Smooth muscle cell (in vitro differentiated cells): ENCODE measurements at regions not wholly inside any gene's neighbourhood (a gene's known extent, or its start where the extent isn't known, plus 50 kb on each side); places are given as distances from the start of the nearest gene placed in this dataset.

Experiments used
- DNase-seq: peaks from one replicate; lab custom pipeline; 2025; ENCODE audit not compliant: unreplicated experiment; lab: John Stamatoyannopoulos, UW
- H2AFZ ChIP-seq: fragments of 200-600 bp; sonication (generic); 2 replicates; pipeline ENCODE4 v1.6.0; 2016; ENCODE audit warnings: antibody characterized with exemption, low read depth, mild to moderate bottlenecking
- H3F3A ChIP-seq: fragments of 200-600 bp; sonication (generic); 2 replicates; pipeline ENCODE4 v1.6.0; 2017; ENCODE audit warnings: antibody characterized with exemption, low read depth
- H3K27ac ChIP-seq: fragments of 200-600 bp; sonication (generic); 2 replicates; pipeline ENCODE4 v1.5.1; 2016; ENCODE audit warnings: low read depth, mild to moderate bottlenecking
- H3K27me3 ChIP-seq: fragments of 200-600 bp; sonication (generic); 2 replicates; pipeline ENCODE4 v1.6.1; 2016; ENCODE audit warnings: low read depth, mild to moderate bottlenecking
- H3K36me3 ChIP-seq: fragments of 200-600 bp; sonication (generic); 2 replicates; pipeline ENCODE4 v1.5.1; 2016; ENCODE audit warnings: low read depth
- H3K4me1 ChIP-seq: fragments of 200-600 bp; sonication (generic); 2 replicates; pipeline ENCODE4 v1.5.1; 2016; ENCODE audit warnings: low read depth
- H3K4me2 ChIP-seq: fragments of 200-600 bp; sonication (generic); 2 replicates; pipeline ENCODE4 v1.6.0; 2016; ENCODE audit warnings: mild to moderate bottlenecking
- H3K4me3 ChIP-seq: fragments of 200-600 bp; sonication (generic); 2 replicates; pipeline ENCODE4 v1.5.1; 2016; ENCODE audit warnings: mild to moderate bottlenecking
- H3K79me2 ChIP-seq: fragments of 200-600 bp; sonication (generic); 2 replicates; pipeline ENCODE4 v1.6.0; 2016; ENCODE audit warnings: low read depth, mild to moderate bottlenecking
- H3K9ac ChIP-seq: fragments of 200-600 bp; sonication (generic); 2 replicates; pipeline ENCODE4 v1.6.0; 2016; ENCODE audit warnings: low read depth
- H3K9me3 ChIP-seq: fragments of 200-600 bp; sonication (generic); replicated peaks from 2 replicates; pipeline ENCODE4 v1.5.1; 2016; ENCODE audit warnings: low read depth
- H4K20me1 ChIP-seq: fragments of 200-600 bp; sonication (generic); 2 replicates; pipeline ENCODE4 v1.6.0; 2016; ENCODE audit warnings: low read depth
- WGBS: methylation state at CpG from one replicate; pipeline ENCODE4 v1.1.7; 2016; ENCODE audit warnings: low lambda C conversion rate; 5-methylcytosine and 5-hydroxymethylcytosine counted together
- TF ChIP-seq, protein P1 (sequence below): fragments of 200-600 bp; sonication (generic); IDR thresholded peaks from 2 replicates; pipeline ENCODE4 v1.5.1; 2017; ENCODE audit warnings: borderline replicate concordance, mild to moderate bottlenecking, antibody characterized with exemption; ENCODE audit not compliant: insufficient read depth, poor library complexity, severe bottlenecking

DNA sequence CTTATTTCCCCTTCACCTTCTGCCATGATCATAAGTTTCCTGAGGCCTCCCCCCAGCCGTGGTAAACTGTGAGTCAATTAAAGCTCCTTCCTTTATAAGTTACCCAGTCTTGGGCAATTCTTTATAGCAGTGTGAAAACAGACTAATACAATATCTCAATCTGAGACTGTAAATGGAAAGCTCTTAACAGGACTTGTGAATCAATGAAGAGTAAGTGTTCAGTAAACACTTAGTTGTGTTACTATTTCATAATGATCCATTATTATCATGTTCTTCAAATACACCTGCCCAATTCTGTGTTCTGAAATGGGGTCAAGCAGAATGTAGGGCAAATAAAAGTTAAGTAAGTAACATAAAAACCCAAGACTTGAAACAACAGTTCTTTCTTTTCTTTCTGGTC is 266.2 kb downstream of the TENT5A start:
- Histone ChIP-seq H3K27ac (no peak overlapping the region), H3K27me3 (no peaks in the 10 kb centered on the region), H3F3A (no peaks in the 10 kb centered on the region), H3K4me1 (no peaks in the 10 kb centered on the region), H3K9ac (no peak overlapping the region), H3K4me2 (no peak overlapping the region), H3K36me3 (no peaks in the 10 kb centered on the region), H2AFZ (no peak overlapping the region), H3K9me3 (no peaks in the 10 kb centered on the region), H4K20me1 (no peaks in the 10 kb centered on the region), H3K4me3 (no peak overlapping the region), H3K79me2 (no peaks in the 10 kb centered on the region)
- 68% methylated on average over 1 of the region's 1 CpG for WGBS
- no peak for DNase-seq
- TF ChIP-seq, protein P1, sequence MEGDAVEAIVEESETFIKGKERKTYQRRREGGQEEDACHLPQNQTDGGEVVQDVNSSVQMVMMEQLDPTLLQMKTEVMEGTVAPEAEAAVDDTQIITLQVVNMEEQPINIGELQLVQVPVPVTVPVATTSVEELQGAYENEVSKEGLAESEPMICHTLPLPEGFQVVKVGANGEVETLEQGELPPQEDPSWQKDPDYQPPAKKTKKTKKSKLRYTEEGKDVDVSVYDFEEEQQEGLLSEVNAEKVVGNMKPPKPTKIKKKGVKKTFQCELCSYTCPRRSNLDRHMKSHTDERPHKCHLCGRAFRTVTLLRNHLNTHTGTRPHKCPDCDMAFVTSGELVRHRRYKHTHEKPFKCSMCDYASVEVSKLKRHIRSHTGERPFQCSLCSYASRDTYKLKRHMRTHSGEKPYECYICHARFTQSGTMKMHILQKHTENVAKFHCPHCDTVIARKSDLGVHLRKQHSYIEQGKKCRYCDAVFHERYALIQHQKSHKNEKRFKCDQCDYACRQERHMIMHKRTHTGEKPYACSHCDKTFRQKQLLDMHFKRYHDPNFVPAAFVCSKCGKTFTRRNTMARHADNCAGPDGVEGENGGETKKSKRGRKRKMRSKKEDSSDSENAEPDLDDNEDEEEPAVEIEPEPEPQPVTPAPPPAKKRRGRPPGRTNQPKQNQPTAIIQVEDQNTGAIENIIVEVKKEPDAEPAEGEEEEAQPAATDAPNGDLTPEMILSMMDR, result no peak

DNA sequence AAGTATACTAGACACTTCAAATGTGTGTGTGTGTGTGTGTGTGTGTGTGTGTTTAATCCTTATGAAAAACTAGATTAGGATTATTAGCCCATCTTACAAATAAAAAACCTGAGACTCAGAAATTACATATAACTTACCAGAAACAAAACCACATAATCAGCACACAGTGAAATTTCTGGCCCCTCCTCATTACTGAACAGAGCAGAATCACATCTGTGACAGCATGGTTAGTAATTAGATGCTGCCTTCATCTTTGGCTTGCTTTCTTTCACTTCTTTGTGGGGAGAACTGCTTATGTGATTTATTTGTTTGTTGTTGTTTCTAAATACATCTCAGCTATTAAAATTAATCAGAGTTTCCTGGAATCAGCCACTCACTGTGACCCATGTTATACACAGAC is 267.1 kb downstream of the TENT5A start:
- Histone ChIP-seq H3K9me3 (no peaks in the 10 kb centered on the region), H3K4me2 (no peak overlapping the region), H3K27me3 (no peaks in the 10 kb centered on the region), H3K79me2 (no peaks in the 10 kb centered on the region), H3K4me1 (no peaks in the 10 kb centered on the region), H3K27ac (no peak overlapping the region), H3K36me3 (no peaks in the 10 kb centered on the region), H4K20me1 (no peaks in the 10 kb centered on the region), H3K4me3 (no peak overlapping the region), H3K9ac (no peak overlapping the region), H2AFZ (no peak overlapping the region), H3F3A (no peaks in the 10 kb centered on the region)
- DNase-seq, result no peak
- TF ChIP-seq, protein P1, result no peak

DNA sequence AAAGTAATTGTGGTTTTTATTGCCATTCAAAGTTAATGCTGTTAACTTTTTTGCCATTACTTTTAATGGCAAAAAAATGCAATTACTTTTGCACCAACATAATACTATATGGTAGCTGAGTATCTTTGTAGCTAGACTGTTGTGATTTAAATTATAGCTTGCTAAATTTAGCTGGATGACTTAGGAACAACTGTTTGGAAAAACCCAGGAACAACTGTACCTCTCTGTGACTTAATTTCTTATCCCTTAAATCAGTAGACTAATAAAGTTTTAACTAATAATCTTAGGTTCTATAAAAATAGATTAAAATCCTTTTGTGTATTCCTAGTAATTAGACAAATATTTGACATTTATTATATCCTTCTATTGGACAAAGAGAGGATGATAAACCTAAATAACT is 268.2 kb downstream of the TENT5A start:
- Histone ChIP-seq H3K9ac (no peak overlapping the region), H3K27ac (no peak overlapping the region), H3K4me3 (no peak overlapping the region), H3K9me3 (no peaks in the 10 kb centered on the region), H3K36me3 (no peaks in the 10 kb centered on the region), H2AFZ (no peak overlapping the region), H3K4me1 (no peaks in the 10 kb centered on the region), H3F3A (no peaks in the 10 kb centered on the region), H3K79me2 (no peaks in the 10 kb centered on the region), H4K20me1 (no peaks in the 10 kb centered on the region), H3K27me3 (no peaks in the 10 kb centered on the region), H3K4me2 (no peak overlapping the region)
- DNase-seq, result no peak
- TF ChIP-seq, protein P1, result no peak

DNA sequence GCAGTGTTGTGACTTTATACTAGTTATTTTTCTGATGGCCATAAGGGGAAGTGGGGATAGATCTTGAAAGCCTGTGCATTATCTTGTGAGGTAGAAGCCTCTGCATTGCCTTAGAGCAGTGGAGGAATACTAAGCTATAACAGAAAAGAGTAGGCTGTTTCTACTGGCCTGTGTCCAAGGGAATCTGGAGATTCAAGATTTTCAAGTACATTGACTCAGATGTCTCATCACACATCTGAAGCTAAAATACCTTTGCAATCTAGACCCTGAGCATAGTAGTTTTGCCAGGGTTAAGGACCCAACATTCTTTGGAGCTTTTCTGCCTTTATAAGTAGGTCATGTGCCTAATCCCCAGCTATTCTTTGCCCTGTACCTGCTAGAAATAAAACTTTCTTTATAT is 272.3 kb downstream of the TENT5A start:
- Histone ChIP-seq H3K9me3 (no peaks in the 10 kb centered on the region), H3F3A (no peaks in the 10 kb centered on the region), H3K36me3 (no peaks in the 10 kb centered on the region), H3K79me2 (no peaks in the 10 kb centered on the region), H3K27ac (no peak overlapping the region), H3K4me2 (no peak overlapping the region), H3K27me3 (no peaks in the 10 kb centered on the region), H3K4me3 (no peak overlapping the region), H4K20me1 (no peaks in the 10 kb centered on the region), H3K4me1 (no peaks in the 10 kb centered on the region), H3K9ac (no peak overlapping the region), H2AFZ (no peak overlapping the region)
- TF ChIP-seq, protein P1, result no peak
- no peak for DNase-seq
